NCI-H526 treated with DMSO at 0.1 percent for 48 hours (cell line): ENCODE measurements at regions not wholly inside any gene's neighbourhood (a gene's known extent, or its start where the extent isn't known, plus 50 kb on each side); places are given as distances from the start of the nearest gene placed in this dataset.
A peak's percentile ranks its signal among the peaks of the same experiment; 100 is the strongest.

ENCODE experiments used
- DNase-seq: peaks from one replicate; lab custom pipeline; 2025; lab: John Stamatoyannopoulos, UW

- DNase-seq: no peak
Observed at GRCh38 chr12:123100882-123101281, 50.0 kb downstream of the PITPNM2 start.

- no peak for DNase-seq
Observed at GRCh38 chr12:123100450-123100849, 50.4 kb downstream of the PITPNM2 start.

GRCh38 chr12:123099560-123100192, 51.2 kb downstream of the PITPNM2 start:
- no peak for DNase-seq

GRCh38 chr12:123098780-123099179, 52.1 kb downstream of the PITPNM2 start:
- no peak for DNase-seq

- DNase-seq: no peak
Observed at GRCh38 chr12:123097561-123098084, 53.3 kb downstream of the PITPNM2 start.

- no peak for DNase-seq
Observed at GRCh38 chr12:123096741-123097140, 54.1 kb downstream of the PITPNM2 start.

- DNase-seq: no peak
Observed at GRCh38 chr12:123096182-123096581, 54.7 kb downstream of the PITPNM2 start.

GRCh38 chr12:123095078-123095881, 55.6 kb downstream of the PITPNM2 start:
- no peak for DNase-seq

- no peak for DNase-seq
Observed at GRCh38 chr12:123094349-123095077, 56.4 kb downstream of the PITPNM2 start.

- no peak for DNase-seq
Observed at GRCh38 chr12:123092866-123093265, 58.0 kb downstream of the PITPNM2 start.

GRCh38 chr12:123091230-123092150, 59.4 kb downstream of the PITPNM2 start:
- no peak for DNase-seq

- DNase-seq: no peak
Observed at GRCh38 chr12:123089631-123090353, 61.1 kb downstream of the PITPNM2 start.

GRCh38 chr12:123089140-123089539, 61.8 kb downstream of the PITPNM2 start:
- no peak for DNase-seq

GRCh38 chr12:123085730-123086487, 65.0 kb downstream of the PITPNM2 start:
- peak; percentile 64 for DNase-seq

GRCh38 chr12:123085066-123085465, 65.8 kb downstream of the PITPNM2 start:
- DNase-seq: no peak

GRCh38 chr12:123083661-123084571, 67.0 kb downstream of the PITPNM2 start:
- no peak for DNase-seq

- no peak for DNase-seq
Observed at GRCh38 chr12:123080634-123081033, 70.3 kb downstream of the PITPNM2 start.

GRCh38 chr12:123078531-123079155, 72.2 kb downstream of the PITPNM2 start:
- DNase-seq: no peak

- no peak for DNase-seq
Observed at GRCh38 chr12:123078120-123078465, 72.8 kb downstream of the PITPNM2 start.
